SU-DHL-6 (cell line): ENCODE measurements at regions not wholly inside any gene's neighbourhood (a gene's known extent, or its start where the extent isn't known, plus 50 kb on each side); places are given as distances from the start of the nearest gene placed in this dataset.

Source experiments
- H2AFZ ChIP-seq: fragments of 200-600 bp; sonication (generic); 2 replicates; pipeline ENCODE4 v1.6.1; 2014; ENCODE audit warnings: low read depth, mild to moderate bottlenecking, moderate library complexity, mixed read lengths, antibody characterized with exemption, low read length; ENCODE audit not compliant: severe bottlenecking
- H3F3A ChIP-seq: fragments of 200-600 bp; shearing (Covaris generic); 2 replicates; pipeline ENCODE4 v1.6.0; 2016; ENCODE audit warnings: antibody characterized with exemption, mild to moderate bottlenecking; ENCODE audit not compliant: insufficient read depth
- H3K27ac ChIP-seq: fragments of 200-600 bp; sonication (generic); 2 replicates; pipeline ENCODE4 v1.5.1; 2016; ENCODE audit warnings: low read depth, mild to moderate bottlenecking, low read length, moderate library complexity, mixed read lengths
- H3K27me3 ChIP-seq: fragments of 200-600 bp; sonication (generic), shearing (Covaris generic); 2 replicates; pipeline ENCODE4 v1.6.0; 2014; ENCODE audit warnings: mild to moderate bottlenecking, low read length
- H3K36me3 ChIP-seq: fragments of 200-600 bp; sonication (generic); 2 replicates; pipeline ENCODE4 v1.6.1; 2014; ENCODE audit warnings: mild to moderate bottlenecking, low read length, mixed read lengths
- H3K4me2 ChIP-seq: fragments of 300-600, 200-600 bp; shearing (Covaris generic), sonication (generic); 2 replicates; pipeline ENCODE4 v1.6.0; 2014; ENCODE audit warnings: low read length, low read depth, mild to moderate bottlenecking; ENCODE audit not compliant: poor library complexity, severe bottlenecking
- H3K4me3 ChIP-seq: fragments of 200-600 bp; sonication (generic); 2 replicates; pipeline ENCODE4 v1.5.1; 2014; ENCODE audit warnings: antibody characterized with exemption, low read length, mild to moderate bottlenecking, mixed read lengths; ENCODE audit not compliant: insufficient read depth, poor library complexity, severe bottlenecking
- H3K79me2 ChIP-seq: fragments of 200-600 bp; sonication (generic); 2 replicates; pipeline ENCODE4 v1.6.1; 2014; ENCODE audit warnings: mild to moderate bottlenecking, low read length, moderate library complexity; ENCODE audit not compliant: insufficient read depth
- H3K9ac ChIP-seq: fragments of 200-600 bp; sonication (generic); 2 replicates; pipeline ENCODE4 v1.7.0; 2014; ENCODE audit warnings: mild to moderate bottlenecking, low read length
- H3K9me2 ChIP-seq: fragments of 200-600 bp; sonication (generic); replicated peaks from 2 replicates; pipeline ENCODE4 v1.6.1; 2014; ENCODE audit warnings: low read length; ENCODE audit not compliant: insufficient read depth
- H3K9me3 ChIP-seq: fragments of 200-600 bp; sonication (generic); 2 replicates; pipeline ENCODE4 v1.6.1; 2014; ENCODE audit warnings: low read length, mixed read lengths; ENCODE audit not compliant: insufficient read depth
- H4K20me1 ChIP-seq: fragments of 200-600 bp; sonication (generic); 2 replicates; pipeline ENCODE4 v1.6.1; 2014; ENCODE audit warnings: low read depth, mild to moderate bottlenecking, antibody characterized with exemption, low read length, moderate library complexity, mixed read lengths
- CTCF ChIP-seq: fragments of 200-600 bp; sonication (generic); IDR thresholded peaks from one replicate; pipeline ENCODE4 v1.5.1; 2017; ENCODE audit warnings: antibody characterized with exemption, mild to moderate bottlenecking, low read length, moderate library complexity; ENCODE audit not compliant: insufficient read depth, poor library complexity, severe bottlenecking
- EZH2phosphoT487 ChIP-seq: fragments of 200-600 bp; sonication (generic), shearing (Covaris generic); conservative IDR thresholded peaks from 2 replicates; pipeline ENCODE4 v1.6.1; 2018; ENCODE audit warnings: mild to moderate bottlenecking, antibody characterized with exemption, low read length, moderate library complexity, mixed read lengths

GRCh38 chr22:27063841-27064240 lies 406.5 kb downstream of the MIAT start:
- no peak for TF ChIP-seq CTCF
- no peak for TF ChIP-seq EZH2phosphoT487
- Histone ChIP-seq H3K9ac (no peak overlapping the region), H3F3A (no peaks in the 10 kb centered on the region), H3K9me3 (peaks cover 3% of the 10 kb centered on the region; the same call in 1 of the 2 replicates), H3K9me2 (0 out of 2 replicates have a peak, but pooled peaks cover 6% of the 10 kb centered on the region), H3K4me2 (no peak overlapping the region), H3K79me2 (no peaks in the 10 kb centered on the region), H2AFZ (no peak overlapping the region), H3K4me3 (no peak overlapping the region), H3K36me3 (no peaks in the 10 kb centered on the region), H3K27me3 (no peaks in the 10 kb centered on the region), H3K27ac (no peak overlapping the region), H4K20me1 (no peaks in the 10 kb centered on the region)

- no peaks in the 10 kb centered on the region for H3K9me3 ChIP-seq
- no peaks in the 10 kb centered on the region for H3F3A ChIP-seq
- H3K9me2 ChIP-seq: 0 out of 2 replicates have a peak, but pooled peaks cover 4% of the 10 kb centered on the region
- H3K27me3 ChIP-seq: no peaks in the 10 kb centered on the region
- H3K4me2 ChIP-seq: no peak overlapping the region
- TF ChIP-seq CTCF: no peak
- no peak for TF ChIP-seq EZH2phosphoT487
- no peaks in the 10 kb centered on the region for H3K36me3 ChIP-seq
- H3K9ac ChIP-seq: no peak overlapping the region
- H4K20me1 ChIP-seq: no peaks in the 10 kb centered on the region
- H3K27ac ChIP-seq: no peak overlapping the region
- H3K4me3 ChIP-seq: no peak overlapping the region
- no peaks in the 10 kb centered on the region for H3K79me2 ChIP-seq
- H2AFZ ChIP-seq: no peak overlapping the region
Observed at GRCh38 chr22:27064386-27064785, 407.0 kb downstream of the MIAT start.

- no peak overlapping the region for H3K9ac ChIP-seq
- H4K20me1 ChIP-seq: no peaks in the 10 kb centered on the region
- H3K27me3 ChIP-seq: no peaks in the 10 kb centered on the region
- H3K36me3 ChIP-seq: no peaks in the 10 kb centered on the region
- H3F3A ChIP-seq: no peaks in the 10 kb centered on the region
- H3K9me3 ChIP-seq: no peaks in the 10 kb centered on the region
- no peaks in the 10 kb centered on the region for H3K9me2 ChIP-seq
- TF ChIP-seq EZH2phosphoT487 (no peak), CTCF (no peak)
- H3K27ac ChIP-seq: no peak overlapping the region
- no peak overlapping the region for H3K4me3 ChIP-seq
- no peaks in the 10 kb centered on the region for H3K79me2 ChIP-seq
- no peak overlapping the region for H3K4me2 ChIP-seq
- no peak overlapping the region for H2AFZ ChIP-seq
Observed at GRCh38 chr22:27065279-27065678, 407.9 kb downstream of the MIAT start.

- Histone ChIP-seq H3K79me2 (no peaks in the 10 kb centered on the region), H3K4me2 (no peak overlapping the region), H3K9me3 (no peaks in the 10 kb centered on the region), H3K27ac (no peak overlapping the region), H3K4me3 (no peak overlapping the region), H3K9ac (no peak overlapping the region), H3K27me3 (no peaks in the 10 kb centered on the region), H3F3A (no peaks in the 10 kb centered on the region), H2AFZ (no peak overlapping the region), H3K9me2 (no peaks in the 10 kb centered on the region), H3K36me3 (no peaks in the 10 kb centered on the region), H4K20me1 (no peaks in the 10 kb centered on the region)
- TF ChIP-seq CTCF (no peak), EZH2phosphoT487 (no peak)
Observed at GRCh38 chr22:27066856-27067255, 409.5 kb downstream of the MIAT start.
